GM23338 (cell line): ENCODE measurements at regions not wholly inside any gene's neighbourhood (a gene's known extent, or its start where the extent isn't known, plus 50 kb on each side); places are given as distances from the start of the nearest gene placed in this dataset.

ENCODE experiments used
- ATAC-seq: fragments of 200-7000 bp; cut with Tn5 transposase; 3 replicates; pipeline ENCODE4 v1.9.1; 2020
- DNase-seq: peaks from one replicate; pipeline ENCODE4 v3.0.0-alpha.2; 2015; ENCODE audit warnings: low spot score
- H2AFZ ChIP-seq: fragments of 200-600 bp; sonication (generic); 2 replicates; pipeline ENCODE4 v1.8.0; 2016; ENCODE audit warnings: antibody characterized with exemption, mild to moderate bottlenecking, moderate library complexity
- H3F3A ChIP-seq: fragments of 200-600 bp; sonication (generic); replicated peaks from 2 replicates; pipeline ENCODE4 v1.8.0; 2017; ENCODE audit warnings: antibody characterized with exemption, mixed run types, low read depth
- H3K27ac ChIP-seq: fragments of 200-600 bp; sonication (generic); 2 replicates; pipeline ENCODE4 v1.6.1; 2016; ENCODE audit warnings: low read depth
- H3K27me3 ChIP-seq: fragments of 200-600 bp; sonication (generic); 2 replicates; pipeline ENCODE4 v1.8.0; 2016; ENCODE audit warnings: mild to moderate bottlenecking, mixed run types, moderate library complexity; ENCODE audit not compliant: insufficient read depth
- H3K36me3 ChIP-seq: fragments of 200-600 bp; sonication (generic); 2 replicates; pipeline ENCODE4 v1.8.0; 2016; ENCODE audit warnings: mild to moderate bottlenecking; ENCODE audit not compliant: insufficient read depth
- H3K4me1 ChIP-seq: fragments of 200-600 bp; sonication (generic); 2 replicates; pipeline ENCODE4 v1.8.0; 2016; ENCODE audit warnings: mild to moderate bottlenecking, moderate library complexity; ENCODE audit not compliant: insufficient read depth
- H3K4me2 ChIP-seq: fragments of 200-600 bp; sonication (generic); 2 replicates; pipeline ENCODE4 v1.7.1; 2017; ENCODE audit warnings: mixed run types
- H3K4me3 ChIP-seq: fragments of 200-600 bp; sonication (generic); 2 replicates; pipeline ENCODE4 v1.6.1; 2016; ENCODE audit warnings: mixed run types
- H3K79me2 ChIP-seq: fragments of 200-600 bp; sonication (generic); replicated peaks from 2 replicates; pipeline ENCODE4 v1.8.0; 2017; ENCODE audit warnings: mild to moderate bottlenecking; ENCODE audit not compliant: insufficient read depth
- H3K9me2 ChIP-seq: fragments of 200-600 bp; sonication (generic); 2 replicates; pipeline ENCODE4 v1.8.0; 2017; ENCODE audit not compliant: insufficient read depth
- H4K20me1 ChIP-seq: fragments of 200-600 bp; sonication (generic); replicated peaks from 2 replicates; pipeline ENCODE4 v1.8.0; 2017; ENCODE audit warnings: mild to moderate bottlenecking; ENCODE audit not compliant: insufficient read depth
- H3K27ac Mint-ChIP-seq: 2 replicates; pipeline ENCODE4 v1.8.0; 2020; ENCODE audit warnings: inconsistent platforms, mild to moderate bottlenecking, moderate library complexity, mixed read lengths
- H3K27me3 Mint-ChIP-seq: 3 replicates; pipeline ENCODE4 v1.8.0; 2022; ENCODE audit warnings: low read depth, mild to moderate bottlenecking, moderate library complexity, mixed read lengths, inconsistent platforms; ENCODE audit not compliant: insufficient read depth, poor library complexity
- H3K36me3 Mint-ChIP-seq: 3 replicates; pipeline ENCODE4 v1.8.0; 2021; ENCODE audit warnings: low read depth, mild to moderate bottlenecking, inconsistent platforms, moderate library complexity, mixed read lengths
- H3K4me1 Mint-ChIP-seq: 3 replicates; pipeline ENCODE4 v1.8.0; 2020; ENCODE audit warnings: mild to moderate bottlenecking, inconsistent platforms, mixed read lengths
- H3K4me3 Mint-ChIP-seq: 3 replicates; pipeline ENCODE4 v1.8.0; 2021; ENCODE audit warnings: moderate library complexity, mild to moderate bottlenecking, inconsistent platforms, mixed read lengths
- H3K9me3 Mint-ChIP-seq: 3 replicates; pipeline ENCODE4 v1.8.0; 2020; ENCODE audit warnings: moderate library complexity, mild to moderate bottlenecking, inconsistent platforms, mixed read lengths
- CREB1 ChIP-seq: fragments of 250-450 bp; sonication (Bioruptor Pico); IDR thresholded peaks from 2 replicates; pipeline ENCODE4 v1.5.0; 2020; ENCODE audit warnings: low read depth, mild to moderate bottlenecking, moderate library complexity
- EZH2 ChIP-seq: fragments of 200-600 bp; sonication (generic); IDR thresholded peaks from one replicate; pipeline ENCODE4 v1.8.0; 2017; ENCODE audit warnings: antibody characterized with exemption, mild to moderate bottlenecking, low read depth; ENCODE audit not compliant: unreplicated experiment
- EZH2phosphoT487 ChIP-seq: fragments of 200-600 bp; sonication (generic); IDR thresholded peaks from one replicate; pipeline ENCODE4 v1.8.1; 2018; ENCODE audit warnings: antibody characterized with exemption; ENCODE audit not compliant: unreplicated experiment
- JUNB ChIP-seq: IDR thresholded peaks from one replicate; pipeline ENCODE4 v1.6.1; 2016; ENCODE audit warnings: antibody characterized with exemption; ENCODE audit not compliant: unreplicated experiment
- NANOG ChIP-seq: IDR thresholded peaks from 2 replicates; pipeline ENCODE4 v1.6.1; 2016; ENCODE audit warnings: antibody characterized with exemption, borderline replicate concordance
- POLR2AphosphoS5 ChIP-seq: IDR thresholded peaks from 2 replicates; pipeline ENCODE4 v1.6.1; 2016; ENCODE audit warnings: antibody characterized with exemption, low read depth
- REST ChIP-seq: IDR thresholded peaks from one replicate; pipeline ENCODE4 v1.6.1; 2018; ENCODE audit warnings: antibody characterized with exemption; ENCODE audit not compliant: unreplicated experiment
- STAT1 ChIP-seq: IDR thresholded peaks from one replicate; pipeline ENCODE4 v1.6.1; 2016; ENCODE audit warnings: antibody characterized with exemption; ENCODE audit not compliant: unreplicated experiment
- ZNF114 ChIP-seq: fragments of 250-450 bp; sonication (Bioruptor Pico); IDR thresholded peaks from 2 replicates; pipeline ENCODE4 v1.5.0; 2020; ENCODE audit warnings: mild to moderate bottlenecking, moderate library complexity
- ZNF331 ChIP-seq: fragments of 250-450 bp; sonication (Bioruptor Pico); IDR thresholded peaks from 2 replicates; pipeline ENCODE4 v1.5.0; 2020; ENCODE audit warnings: low read depth, mild to moderate bottlenecking, moderate library complexity
- ZNF462 ChIP-seq: fragments of 250-450 bp; sonication (Bioruptor Pico); IDR thresholded peaks from 2 replicates; pipeline ENCODE4 v1.5.0; 2020; ENCODE audit warnings: mild to moderate bottlenecking, moderate library complexity
- TF ChIP-seq, protein P1 (sequence below): IDR thresholded peaks from 2 replicates; pipeline ENCODE4 v1.6.1; 2016; ENCODE audit warnings: antibody characterized with exemption
- TF ChIP-seq, protein P2 (sequence below), 2 experiments: fragments of 200-600 bp in 1 of 2; sonication (generic) in 1 of 2; conservative IDR thresholded peaks; 2 replicates each; pipeline versions ENCODE4 v1.5.1 to v1.6.1; 2016 to 2017; ENCODE audit warnings: antibody characterized with exemption in 2 of 2, low read depth in 2 of 2, mild to moderate bottlenecking in 2 of 2, moderate library complexity in 1 of 2

DNA sequence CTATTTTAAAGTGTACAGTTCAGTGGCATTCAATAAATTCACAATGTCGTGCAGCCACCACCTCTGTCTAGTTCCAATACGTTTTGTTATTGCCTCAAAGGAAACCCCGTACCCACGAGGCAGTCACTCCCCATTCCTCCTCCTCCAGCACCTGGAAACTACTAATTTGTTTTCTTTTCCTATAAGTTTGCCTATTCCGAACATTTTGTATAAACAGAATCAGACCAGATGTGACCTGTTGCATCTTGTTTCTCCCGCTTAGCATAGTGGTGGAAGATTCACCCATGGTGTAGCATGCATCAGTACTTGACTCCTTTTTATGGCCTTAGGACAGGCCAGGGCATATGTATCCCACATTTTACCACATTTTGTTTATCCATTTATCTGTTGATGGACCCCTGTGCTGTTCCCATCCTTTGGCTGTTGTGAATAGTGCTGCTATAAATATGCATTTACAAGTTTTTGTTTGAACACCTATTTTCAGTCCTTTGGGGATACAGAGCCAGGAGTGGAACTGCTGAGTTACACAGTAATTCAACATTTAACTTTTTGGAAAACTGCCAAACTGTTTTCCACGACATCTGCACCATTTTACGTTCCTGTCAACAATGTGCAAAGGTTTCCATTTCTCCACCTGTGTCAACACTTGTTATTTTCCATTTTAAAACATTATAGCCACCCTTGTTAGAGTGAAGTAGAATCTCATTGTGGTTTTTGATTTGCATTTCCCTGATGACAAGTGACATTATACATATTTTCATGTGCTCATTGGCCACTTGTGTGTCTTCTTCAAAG, 57.8 kb upstream of the STX18 start:
- H3K4me3 ChIP-seq = no peak overlapping the region
- H4K20me1 ChIP-seq = peaks cover 3% of the 10 kb centered on the region; the same call in 1 of the 2 replicates
- H3K4me3 Mint-ChIP-seq = no peak overlapping the region
- H3K36me3 ChIP-seq = 0 out of 2 replicates have a peak, but pooled peaks cover 4% of the 10 kb centered on the region
- no peaks in the 10 kb centered on the region for H3K27me3 ChIP-seq
- DNase-seq (no peak), ATAC-seq (no peak)
- H3K79me2 ChIP-seq = no peaks in the 10 kb centered on the region
- peaks cover 19% of the 10 kb centered on the region for H3K9me3 Mint-ChIP-seq
- peaks cover 7% of the 10 kb centered on the region for H3K4me1 Mint-ChIP-seq
- no peaks in the 10 kb centered on the region for H3F3A ChIP-seq
- H2AFZ ChIP-seq = no peak overlapping the region
- H3K9me2 ChIP-seq = no peaks in the 10 kb centered on the region
- no peak for TF ChIP-seq REST
- no peak for TF ChIP-seq ZNF462 (CRISPR knock-in tag)
- no peak for TF ChIP-seq EZH2
- TF ChIP-seq JUNB = no peak
- TF ChIP-seq POLR2AphosphoS5 = no peak
- no peak for TF ChIP-seq STAT1
- TF ChIP-seq EZH2phosphoT487 = no peak
- TF ChIP-seq ZNF114 = no peak
- TF ChIP-seq, protein P1, sequence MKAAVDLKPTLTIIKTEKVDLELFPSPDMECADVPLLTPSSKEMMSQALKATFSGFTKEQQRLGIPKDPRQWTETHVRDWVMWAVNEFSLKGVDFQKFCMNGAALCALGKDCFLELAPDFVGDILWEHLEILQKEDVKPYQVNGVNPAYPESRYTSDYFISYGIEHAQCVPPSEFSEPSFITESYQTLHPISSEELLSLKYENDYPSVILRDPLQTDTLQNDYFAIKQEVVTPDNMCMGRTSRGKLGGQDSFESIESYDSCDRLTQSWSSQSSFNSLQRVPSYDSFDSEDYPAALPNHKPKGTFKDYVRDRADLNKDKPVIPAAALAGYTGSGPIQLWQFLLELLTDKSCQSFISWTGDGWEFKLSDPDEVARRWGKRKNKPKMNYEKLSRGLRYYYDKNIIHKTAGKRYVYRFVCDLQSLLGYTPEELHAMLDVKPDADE = no peak
- no peak for TF ChIP-seq CREB1
- TF ChIP-seq NANOG = no peak
- TF ChIP-seq, protein P2, sequence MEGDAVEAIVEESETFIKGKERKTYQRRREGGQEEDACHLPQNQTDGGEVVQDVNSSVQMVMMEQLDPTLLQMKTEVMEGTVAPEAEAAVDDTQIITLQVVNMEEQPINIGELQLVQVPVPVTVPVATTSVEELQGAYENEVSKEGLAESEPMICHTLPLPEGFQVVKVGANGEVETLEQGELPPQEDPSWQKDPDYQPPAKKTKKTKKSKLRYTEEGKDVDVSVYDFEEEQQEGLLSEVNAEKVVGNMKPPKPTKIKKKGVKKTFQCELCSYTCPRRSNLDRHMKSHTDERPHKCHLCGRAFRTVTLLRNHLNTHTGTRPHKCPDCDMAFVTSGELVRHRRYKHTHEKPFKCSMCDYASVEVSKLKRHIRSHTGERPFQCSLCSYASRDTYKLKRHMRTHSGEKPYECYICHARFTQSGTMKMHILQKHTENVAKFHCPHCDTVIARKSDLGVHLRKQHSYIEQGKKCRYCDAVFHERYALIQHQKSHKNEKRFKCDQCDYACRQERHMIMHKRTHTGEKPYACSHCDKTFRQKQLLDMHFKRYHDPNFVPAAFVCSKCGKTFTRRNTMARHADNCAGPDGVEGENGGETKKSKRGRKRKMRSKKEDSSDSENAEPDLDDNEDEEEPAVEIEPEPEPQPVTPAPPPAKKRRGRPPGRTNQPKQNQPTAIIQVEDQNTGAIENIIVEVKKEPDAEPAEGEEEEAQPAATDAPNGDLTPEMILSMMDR (conservative IDR thresholded peaks at IDR 0.05; ENCODE audit: low read depth in 2 of 2) = no peak
- TF ChIP-seq ZNF331 (CRISPR knock-in tag) = no peak
- H3K27ac Mint-ChIP-seq = no peak overlapping the region
- peaks cover 25% of the 10 kb centered on the region for H3K36me3 Mint-ChIP-seq
- peaks cover 4% of the 10 kb centered on the region for H3K27me3 Mint-ChIP-seq
- no peak overlapping the region for H3K27ac ChIP-seq
- H3K4me2 ChIP-seq = no peak overlapping the region
- no peaks in the 10 kb centered on the region for H3K4me1 ChIP-seq
